H1 (cell line): ENCODE measurements at regions not wholly inside any gene's neighbourhood (a gene's known extent, or its start where the extent isn't known, plus 50 kb on each side); places are given as distances from the start of the nearest gene placed in this dataset.

Source experiments
- CTCF ChIA-PET: fragments of 300-600 bp; sonication (Branson Sonifier 250); formaldehyde crosslinking; loops from one replicate; lab custom pipeline; 2021; ENCODE audit not compliant: partially characterized antibody; lab: Charles Lee
- POLR2A ChIA-PET: fragments of 300-600 bp; sonication (Branson Sonifier 250); formaldehyde crosslinking; loops from one replicate; lab custom pipeline; 2021; ENCODE audit warnings: inconsistent platforms; ENCODE audit not compliant: partially characterized antibody; lab: Charles Lee
- DNase-seq, 2 experiments: peaks; one replicate each; pipeline versions ENCODE4 v3.0.0 to v3.0.0-alpha.2; 2010 to 2022; ENCODE audit warnings: low spot score in 2 of 2, low read depth in 1 of 2, mixed read lengths in 1 of 2
- FAIRE-seq: peaks from 2 replicates; lab custom pipeline; 2011; peaks lifted over from hg19 to GRCh38; lab: Jason Lieb, UNC
- H2AFZ ChIP-seq: 2 replicates; pipeline ENCODE4 v1.8.1; 2012; ENCODE audit warnings: low read length, inconsistent platforms
- H2AK5ac ChIP-seq: 2 replicates; pipeline ENCODE4 v1.6.1; 2013; ENCODE audit warnings: low read depth, low read length
- H2BK120ac ChIP-seq: replicated peaks from 2 replicates; pipeline ENCODE3; 2013; ENCODE audit warnings: low read depth, low read length, inconsistent platforms
- H2BK12ac ChIP-seq: 2 replicates; pipeline ENCODE4 v1.6.1; 2013; ENCODE audit warnings: low read depth, low read length
- H2BK15ac ChIP-seq: 2 replicates; pipeline ENCODE4 v1.6.1; 2013; ENCODE audit warnings: low read length
- H2BK20ac ChIP-seq: 2 replicates; pipeline ENCODE4 v1.6.1; 2013; ENCODE audit warnings: low read length
- H2BK5ac ChIP-seq: 2 replicates; pipeline ENCODE4 v1.6.1; 2013; ENCODE audit warnings: low read depth, low read length
- H3K14ac ChIP-seq: 2 replicates; pipeline ENCODE4 v1.6.1; 2013; ENCODE audit warnings: inconsistent platforms; ENCODE audit not compliant: insufficient read length
- H3K18ac ChIP-seq: 2 replicates; pipeline ENCODE4 v1.6.1; 2013; ENCODE audit warnings: low read length; ENCODE audit errors: extremely low read depth
- H3K23ac ChIP-seq: 2 replicates; pipeline ENCODE4 v1.6.1; 2013; ENCODE audit warnings: inconsistent platforms; ENCODE audit not compliant: insufficient read length
- H3K23me2 ChIP-seq: 2 replicates; pipeline ENCODE4 v1.6.1; 2013; ENCODE audit warnings: low read depth, low read length
- H3K27ac ChIP-seq: 2 replicates; pipeline ENCODE4 v1.6.1; 2011; ENCODE audit warnings: low read depth, low read length, inconsistent platforms
- H3K27me3 ChIP-seq, 4 experiments: replicated peaks in 1 of 4; 1 replicate in 1 of 4; 2 replicates in 3 of 4; pipeline versions ENCODE4 v1.6.1 to v1.8.1; 2011 to 2013; ENCODE audit warnings: low read length in 3 of 4, mild to moderate bottlenecking in 3 of 4, inconsistent platforms in 2 of 4, mixed read lengths in 2 of 4, moderate library complexity in 1 of 4; ENCODE audit not compliant: control insufficient read depth in 3 of 4, insufficient read depth in 3 of 4; ENCODE audit errors: extremely low read depth in 1 of 4
- H3K36me3 ChIP-seq, 4 experiments: 2 replicates each; pipeline versions ENCODE4 v1.6.1 to v1.8.1; 2011 to 2013; ENCODE audit warnings: mild to moderate bottlenecking in 4 of 4, low read length in 3 of 4, moderate library complexity in 2 of 4, control low read depth in 1 of 4, inconsistent platforms in 1 of 4; ENCODE audit not compliant: insufficient read depth in 4 of 4, control insufficient read depth in 2 of 4
- H3K4ac ChIP-seq: replicated peaks from 2 replicates; pipeline ENCODE3; 2013; ENCODE audit warnings: low read length, low read depth, mixed read lengths, inconsistent platforms; ENCODE audit not compliant: insufficient read length
- H3K4me1 ChIP-seq, 4 experiments: replicated peaks in 1 of 4; 1 replicate in 1 of 4; 2 replicates in 3 of 4; pipeline versions ENCODE4 v1.6.1 to v1.8.1; 2011 to 2013; ENCODE audit warnings: low read length in 3 of 4, inconsistent platforms in 2 of 4, mixed read lengths in 1 of 4; ENCODE audit not compliant: insufficient read depth in 4 of 4, control insufficient read depth in 3 of 4
- H3K4me2 ChIP-seq, 2 experiments: 2 replicates each; pipeline versions ENCODE4 v1.6.1 to v1.8.1; 2011 to 2013; ENCODE audit warnings: low read depth in 2 of 2, low read length in 2 of 2, control low read depth in 1 of 2, inconsistent platforms in 1 of 2, mild to moderate bottlenecking in 1 of 2; ENCODE audit not compliant: insufficient read depth in 1 of 2
- H3K4me3 ChIP-seq, 4 experiments: fragments of 200-600, 300-600 bp in 1 of 4; sonication (generic), shearing (Covaris generic), sonication (Bioruptor Twin) in 1 of 4; 2 replicates each; pipeline versions ENCODE4 v1.5.1 to v1.8.1; 2011 to 2016; ENCODE audit warnings: low read length in 4 of 4, low read depth in 3 of 4, control low read depth in 2 of 4, inconsistent platforms in 2 of 4, mild to moderate bottlenecking in 2 of 4, mixed read lengths in 1 of 4, moderate library complexity in 1 of 4; ENCODE audit not compliant: insufficient read depth in 2 of 4; ENCODE audit errors: extremely low read depth in 1 of 4
- H3K56ac ChIP-seq: replicated peaks from 2 replicates; pipeline ENCODE3; 2013; ENCODE audit warnings: low read depth, mild to moderate bottlenecking, mixed read lengths, low read length, inconsistent platforms; ENCODE audit not compliant: insufficient read length
- H3K79me1 ChIP-seq: 2 replicates; pipeline ENCODE4 v1.6.1; 2013; ENCODE audit warnings: low read depth, low read length, control low read depth
- H3K79me2 ChIP-seq, 2 experiments: 2 replicates each; pipeline versions ENCODE4 v1.6.1 to v1.8.1; 2012 to 2013; ENCODE audit warnings: low read length in 2 of 2, mild to moderate bottlenecking in 2 of 2, inconsistent platforms in 1 of 2; ENCODE audit not compliant: insufficient read depth in 2 of 2, control insufficient read depth in 1 of 2
- H3K9ac ChIP-seq, 4 experiments: replicated peaks in 1 of 4; 1 replicate in 1 of 4; 2 replicates in 3 of 4; pipeline versions ENCODE4 v1.6.1 to v1.8.1; 2011 to 2013; ENCODE audit warnings: low read depth in 3 of 4, low read length in 3 of 4, control low read depth in 2 of 4, mild to moderate bottlenecking in 2 of 4, moderate library complexity in 2 of 4, inconsistent platforms in 1 of 4; ENCODE audit errors: extremely low read depth in 1 of 4
- H3K9me3 ChIP-seq, 2 experiments: 2 replicates each; pipeline versions ENCODE4 v1.6.1 to v1.8.1; 2012 to 2013; ENCODE audit warnings: mild to moderate bottlenecking in 2 of 2, moderate library complexity in 2 of 2, control low read depth in 1 of 2, inconsistent platforms in 1 of 2, low read depth in 1 of 2, low read length in 1 of 2, mixed read lengths in 1 of 2; ENCODE audit not compliant: insufficient read depth in 2 of 2
- H4K20me1 ChIP-seq, 2 experiments: replicated peaks in 1 of 2; 2 replicates each; pipeline versions ENCODE3 to v1.8.1; 2011 to 2013; ENCODE audit warnings: inconsistent platforms in 2 of 2, low read length in 2 of 2, mild to moderate bottlenecking in 1 of 2; ENCODE audit not compliant: insufficient read depth in 2 of 2, control insufficient read depth in 1 of 2
- H4K5ac ChIP-seq: 2 replicates; pipeline ENCODE4 v1.6.1; 2013; ENCODE audit warnings: low read length, low read depth, mixed read lengths, inconsistent platforms; ENCODE audit not compliant: insufficient read length
- H4K8ac ChIP-seq: 2 replicates; pipeline ENCODE4 v1.8.0; 2013; ENCODE audit warnings: mild to moderate bottlenecking, moderate library complexity, low read length, inconsistent platforms; ENCODE audit not compliant: insufficient read depth; ENCODE audit errors: extremely low read depth
- H4K91ac ChIP-seq: replicated peaks from 2 replicates; pipeline ENCODE3; 2013; ENCODE audit warnings: low read length, mixed read lengths, inconsistent platforms; ENCODE audit not compliant: insufficient read length
- CBX5 ChIP-seq: fragments of 300-800, 300-1000 bp; sonication (generic); IDR thresholded peaks from 2 replicates; pipeline ENCODE4 v1.7.1; 2016; ENCODE audit warnings: antibody characterized with exemption, low read length, low read depth
- CTCF ChIP-seq, 3 experiments: IDR thresholded peaks; 1 replicate in 2 of 3; 2 replicates in 1 of 3; pipeline versions ENCODE4 v1.5.1 to v1.6.1; 2011; ENCODE audit warnings: low read length in 3 of 3, mild to moderate bottlenecking in 3 of 3, inconsistent platforms in 2 of 3, low read depth in 1 of 3, moderate library complexity in 1 of 3; ENCODE audit not compliant: insufficient read depth in 1 of 3; ENCODE audit errors: control extremely low read depth in 1 of 3
- WGBS, 2 experiments: shearing (Covaris generic) in 1 of 2; methylation state at CpG; one replicate each; pipeline versions ENCODE4 v1.1.6 to v1.1.7; 2013 to 2015; ENCODE audit warnings: low lambda C conversion rate in 2 of 2, mixed read lengths in 2 of 2, inconsistent platforms in 1 of 2, low coverage in 1 of 2, missing lambda C conversion rate in 1 of 2; ENCODE audit not compliant: insufficient replicate concordance in 2 of 2, insufficient coverage in 1 of 2, insufficient read length in 1 of 2; ENCODE audit errors: extremely low coverage in 1 of 2, missing lambda C conversion rate in 1 of 2; 5-methylcytosine and 5-hydroxymethylcytosine counted together

- no peak overlapping the region for H2BK12ac ChIP-seq
- H3K36me3 ChIP-seq: no peaks in the 10 kb centered on the region
- H2AFZ ChIP-seq: no peak overlapping the region
- H2BK20ac ChIP-seq: no peak overlapping the region
- no peak overlapping the region for H2BK120ac ChIP-seq
- no peak overlapping the region for H3K4me3 ChIP-seq
- H3K4me1 ChIP-seq: peaks cover 0 to 3% (median 0%) of the 10 kb centered on the region in 4 experiments; a peak in 1 of 7 replicates
- CTCF ChIA-PET: no interaction called here
- no peak overlapping the region for H4K91ac ChIP-seq
- H3K27me3 ChIP-seq: no peaks in the 10 kb centered on the region
- no peaks in the 10 kb centered on the region for H3K9me3 ChIP-seq
- H2BK15ac ChIP-seq: no peak overlapping the region
- no peak overlapping the region for H3K23ac ChIP-seq
- no peak overlapping the region for H3K9ac ChIP-seq
- H3K79me2 ChIP-seq: no peaks in the 10 kb centered on the region
- no peaks in the 10 kb centered on the region for H4K20me1 ChIP-seq
- WGBS, 2 experiments: 74% methylated on average over 3 of the region's 3 CpGs; no CpG with 5 or more reads in 1 of the 2 experiments
- no peak overlapping the region for H4K8ac ChIP-seq
- no peak overlapping the region for H3K18ac ChIP-seq
- H3K56ac ChIP-seq: no peak overlapping the region
- H3K27ac ChIP-seq: no peak overlapping the region
- POLR2A ChIA-PET: no interaction called here
- no peak overlapping the region for H3K14ac ChIP-seq
- H3K23me2 ChIP-seq: no peaks in the 10 kb centered on the region
- DNase-seq (no peak), FAIRE-seq (no peak)
- H2BK5ac ChIP-seq: no peak overlapping the region
- no peak overlapping the region for H3K4ac ChIP-seq
- no peaks in the 10 kb centered on the region for H3K79me1 ChIP-seq
- no peak overlapping the region for H4K5ac ChIP-seq
- no peak overlapping the region for H3K4me2 ChIP-seq
- no peak overlapping the region for H2AK5ac ChIP-seq
- TF ChIP-seq CBX5: no peak
- TF ChIP-seq CTCF (IDR thresholded peaks at IDR 0.05; ENCODE audit: control extremely low read depth in 1 of 3, insufficient read depth in 1 of 3, low read depth in 1 of 3, low read length in 3 of 3): no peak
These were observed 204.6 kb downstream of the ZIC1 start for GRCh38 chr3:147613725-147614124.
